NCI-H2107 treated with DMSO at 0.1 percent for 48 hours (cell line): ENCODE measurements at regions not wholly inside any gene's neighbourhood (a gene's known extent, or its start where the extent isn't known, plus 50 kb on each side); places are given as distances from the start of the nearest gene placed in this dataset.
A peak's percentile ranks its signal among the peaks of the same experiment; 100 is the strongest.

Experiments
- DNase-seq: peaks from one replicate; lab custom pipeline; 2025; ENCODE audit not compliant: unreplicated experiment; lab: John Stamatoyannopoulos, UW

DNA sequence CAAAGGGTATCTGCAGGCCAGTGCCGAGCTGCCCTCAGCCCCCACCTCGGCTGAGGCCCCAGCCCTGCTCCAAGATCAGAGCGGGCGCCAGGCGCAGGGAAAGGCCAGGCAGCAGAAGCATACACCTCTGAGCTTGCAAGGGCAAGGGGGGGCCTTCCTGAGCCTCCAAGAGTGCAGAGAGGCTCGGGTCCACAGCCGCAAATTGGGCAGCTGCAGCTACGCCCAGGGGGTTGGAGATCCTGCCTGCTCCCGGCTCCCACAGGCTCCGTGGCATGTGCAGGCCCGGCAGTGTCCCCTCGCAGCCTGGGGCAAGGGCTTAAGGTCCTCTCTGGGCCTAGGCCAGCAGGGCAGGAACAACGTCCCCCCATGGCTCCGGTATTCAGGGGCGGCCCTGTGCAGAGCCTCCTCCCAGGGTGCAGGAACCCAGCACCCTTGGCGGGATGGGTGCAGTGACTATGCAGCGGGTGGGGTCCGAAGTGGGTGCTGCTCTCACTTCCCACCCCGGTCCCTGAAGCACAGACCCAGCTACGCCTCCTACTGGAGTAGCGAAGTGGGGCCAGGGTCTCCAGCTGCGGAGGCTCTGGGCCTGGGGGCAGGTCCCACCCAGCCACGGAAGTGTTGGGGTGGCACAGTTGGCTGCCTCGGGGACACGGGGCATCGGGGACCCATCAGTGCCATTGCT lies 120.2 kb upstream of the TMEFF2 start:
- no peak for DNase-seq

DNA sequence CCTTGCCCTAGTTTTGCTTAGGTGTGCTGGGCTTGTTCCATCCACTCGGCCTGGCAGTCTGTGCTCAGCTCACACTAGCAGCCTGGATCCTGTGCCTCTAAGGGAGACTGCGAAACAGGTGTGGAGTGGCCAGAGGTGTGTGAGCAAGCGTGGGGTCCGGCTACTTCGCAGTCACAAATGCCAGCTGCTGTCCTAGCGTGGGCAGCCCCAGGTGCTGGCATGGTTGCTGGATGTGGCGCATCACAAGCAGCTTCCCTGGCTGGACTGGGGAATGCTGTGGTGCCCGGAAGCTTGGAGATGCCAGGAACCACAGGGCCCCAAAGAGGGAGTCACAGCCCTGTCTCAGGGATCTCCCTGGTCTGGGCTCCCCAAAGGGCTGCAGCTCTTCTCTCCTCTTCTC lies 119.0 kb upstream of the TMEFF2 start:
- no peak for DNase-seq

DNA sequence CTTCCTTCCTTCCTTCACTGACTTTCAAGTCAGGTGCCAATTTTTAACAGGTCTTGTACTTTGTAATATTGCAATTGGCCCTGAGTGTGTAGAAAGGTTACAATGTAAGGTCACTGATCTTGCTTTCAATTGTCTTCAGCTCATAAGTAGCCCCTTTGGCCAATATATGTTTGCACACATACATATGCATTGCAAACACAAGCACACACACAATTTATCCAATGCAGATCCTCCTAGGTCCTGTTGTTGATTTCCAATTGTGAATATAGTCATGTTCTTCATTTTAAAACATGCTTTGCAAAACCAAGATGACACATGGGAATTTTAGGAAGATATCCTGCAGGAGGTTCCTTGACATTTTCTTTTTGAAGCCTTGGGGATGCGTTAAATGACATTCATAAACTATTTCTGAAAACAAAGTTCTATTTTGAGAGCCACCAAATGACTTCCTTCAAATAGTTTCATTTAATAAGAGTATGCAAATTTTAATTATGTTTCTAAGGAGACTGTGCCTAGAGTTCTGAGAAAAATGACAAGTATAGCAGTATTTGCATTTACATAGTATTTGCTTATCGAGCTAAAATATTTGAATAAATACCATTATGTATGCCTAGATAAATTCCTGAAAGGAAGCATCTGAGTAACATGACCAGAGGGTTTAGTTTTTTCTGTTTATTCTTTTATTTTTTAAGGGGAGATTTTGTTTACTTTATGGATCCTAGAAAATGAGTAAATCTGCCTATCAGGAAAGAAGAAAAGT lies 117.1 kb upstream of the TMEFF2 start:
- no peak for DNase-seq

DNA sequence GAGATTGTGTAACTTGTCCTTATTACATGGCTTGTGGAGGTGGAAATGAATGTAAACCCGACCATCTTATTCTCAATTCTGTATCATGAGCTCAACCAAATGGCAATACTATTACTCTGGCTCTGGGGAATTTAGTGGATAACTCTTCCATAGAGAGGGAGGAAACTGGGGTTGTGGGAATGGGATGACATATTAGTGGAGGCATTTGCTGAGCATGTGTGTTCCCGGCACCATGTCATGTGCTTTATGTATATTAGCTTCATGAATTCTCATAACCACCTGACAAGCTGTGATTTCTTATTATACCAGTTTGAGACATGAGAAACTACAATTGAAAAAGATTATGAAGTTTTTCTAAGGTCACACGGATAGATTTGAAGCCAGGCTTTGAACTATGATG lies 112.8 kb upstream of the TMEFF2 start:
- no peak for DNase-seq

DNA sequence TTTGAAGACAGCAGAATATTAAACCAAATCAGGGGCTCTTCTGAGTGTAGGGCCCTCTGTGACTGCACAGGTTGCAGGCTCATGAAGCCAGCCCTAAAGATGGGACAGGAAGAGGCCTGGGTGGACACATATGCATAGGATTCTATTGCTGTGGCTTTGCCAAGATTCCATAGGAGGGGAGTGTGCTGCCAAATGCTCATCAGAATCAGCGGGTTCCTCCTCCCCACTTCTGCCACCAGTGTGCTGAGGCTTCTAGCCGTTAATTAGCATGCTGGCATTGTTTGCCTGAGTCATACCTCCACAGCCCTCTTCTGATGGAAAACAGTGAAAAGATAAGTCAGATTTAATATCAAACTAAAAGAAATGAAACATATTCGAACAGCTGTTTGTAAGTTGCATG lies 103.9 kb upstream of the TMEFF2 start:
- DNase-seq: no peak

DNA sequence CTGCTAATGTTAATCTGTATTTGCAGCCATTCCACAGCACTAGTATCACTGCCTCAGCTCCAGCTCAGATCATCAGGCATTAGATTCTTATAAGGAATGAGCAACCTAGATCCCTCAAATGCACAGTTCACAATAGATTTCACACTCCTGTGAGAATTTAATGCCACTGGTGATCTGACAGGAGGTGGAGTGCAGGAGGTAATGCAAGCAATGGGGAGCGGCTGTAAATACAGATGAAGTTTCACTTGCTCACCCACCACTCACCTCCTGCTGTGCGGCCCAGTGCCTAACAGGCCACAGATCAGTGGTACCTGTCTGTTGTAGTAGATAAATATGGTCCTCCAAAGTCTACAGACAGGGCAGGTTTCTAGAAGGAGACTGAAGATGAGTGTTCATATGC lies 97.7 kb upstream of the TMEFF2 start:
- no peak for DNase-seq

DNA sequence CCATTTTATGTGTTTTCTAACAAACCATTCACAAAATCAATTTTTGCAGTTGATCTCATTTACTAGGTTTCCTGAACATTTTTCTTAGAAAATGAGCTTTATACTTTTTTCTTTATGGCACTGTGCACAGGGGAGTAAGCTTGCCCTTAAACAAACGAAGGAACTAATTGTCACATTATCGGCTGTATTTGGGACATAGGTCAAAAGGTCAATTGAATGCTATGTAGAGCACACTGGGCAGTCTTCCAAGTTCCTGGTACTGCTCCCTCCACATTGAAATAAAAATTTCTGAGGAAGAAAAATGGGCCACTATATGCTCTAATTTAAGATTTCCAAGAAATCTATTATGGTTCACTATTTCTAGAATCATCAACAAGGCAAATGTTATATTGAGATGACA lies 93.6 kb upstream of the TMEFF2 start:
- DNase-seq: no peak

DNA sequence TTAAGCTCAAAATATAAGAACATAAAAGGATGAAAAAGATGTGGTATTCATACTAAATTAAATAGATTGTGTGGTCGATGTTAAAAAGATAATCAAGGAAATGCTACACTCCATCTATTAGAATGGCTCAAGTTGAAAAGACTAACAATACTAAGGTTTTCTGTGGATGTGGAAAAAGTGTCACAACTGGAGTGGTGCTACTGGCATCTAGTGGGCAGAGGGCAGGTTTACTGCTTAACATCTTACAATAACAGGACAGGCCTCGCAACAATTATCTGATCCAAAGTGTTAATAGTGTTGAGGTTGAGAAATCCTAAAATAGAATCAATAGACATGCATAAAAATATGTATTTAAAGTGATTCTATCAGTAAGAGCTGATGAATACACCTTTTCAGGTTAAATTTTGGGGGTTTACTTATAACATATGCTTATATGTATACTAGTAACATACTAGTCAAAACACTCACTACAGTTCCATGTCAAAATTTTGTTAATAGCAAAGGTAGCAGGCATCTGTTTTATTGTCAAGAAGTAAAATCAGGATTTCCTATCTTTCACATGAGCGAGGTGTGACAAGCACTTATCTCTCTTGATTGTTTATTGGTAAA lies 91.5 kb upstream of the TMEFF2 start:
- DNase-seq: peak; percentile 8

DNA sequence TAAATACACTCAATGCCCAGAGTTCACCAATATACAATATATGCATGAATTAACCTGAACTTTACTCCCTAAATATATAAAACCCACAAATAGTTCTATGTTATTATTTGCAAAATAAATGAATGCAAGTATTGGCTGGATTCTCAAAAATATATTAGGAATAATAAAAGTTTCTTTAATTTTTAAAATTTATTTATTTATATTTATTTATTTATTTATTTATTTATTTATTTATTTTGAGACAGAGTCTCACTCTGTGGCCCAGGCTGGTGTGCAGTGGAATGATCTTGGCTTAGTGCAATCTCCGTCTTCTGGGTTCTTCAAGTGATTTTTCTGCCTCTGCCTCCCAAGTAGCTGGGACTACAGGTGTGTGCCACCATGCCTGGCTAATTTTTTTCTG lies 88.7 kb upstream of the TMEFF2 start:
- no peak for DNase-seq

DNA sequence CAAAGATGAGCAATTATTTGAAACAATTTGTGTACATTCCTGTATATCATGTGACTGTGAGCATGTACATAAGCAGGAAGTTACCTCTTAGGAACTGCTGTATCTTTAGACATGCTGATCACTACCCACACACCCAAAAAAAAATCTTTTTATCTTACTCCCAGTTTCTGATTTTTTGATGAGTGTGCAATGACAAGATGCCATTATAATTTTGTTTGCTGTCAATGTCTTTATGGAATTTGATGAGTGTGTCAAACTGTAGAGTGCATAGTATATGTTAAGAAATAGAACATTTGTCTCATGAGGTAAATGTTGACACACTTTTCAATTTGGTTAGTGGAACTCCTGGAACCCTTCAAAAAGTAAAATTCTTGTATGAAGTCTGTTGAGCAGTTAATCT lies 84.0 kb upstream of the TMEFF2 start:
- no peak for DNase-seq

DNA sequence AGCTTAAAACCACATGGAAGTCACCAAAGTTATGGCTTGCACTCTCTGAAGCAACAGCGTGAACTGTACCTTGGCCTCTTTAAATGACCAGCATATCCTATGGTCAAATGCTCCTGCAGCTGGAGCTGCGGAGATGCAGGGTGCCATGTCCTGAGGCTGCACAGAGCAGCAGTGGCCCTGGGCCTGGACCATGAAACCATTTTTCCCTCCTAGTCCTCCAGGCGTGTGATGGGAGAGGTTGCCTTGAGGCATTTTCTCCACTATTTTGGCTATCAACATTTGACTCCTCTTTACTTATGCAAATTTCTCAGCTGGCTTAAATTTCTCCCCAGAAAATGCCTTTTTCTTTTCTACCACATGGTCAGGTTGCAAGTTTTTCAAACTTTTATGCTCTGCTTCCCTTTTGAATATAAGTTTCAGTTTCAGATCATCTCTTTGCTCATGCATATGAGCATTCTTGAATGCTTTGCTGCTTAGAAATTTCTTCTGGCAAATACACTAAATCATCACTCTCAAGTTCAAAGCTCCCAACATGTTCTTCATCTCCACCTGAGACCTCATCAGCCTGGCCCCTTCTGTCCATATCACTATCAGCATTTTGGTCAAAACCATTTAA lies 82.9 kb upstream of the TMEFF2 start:
- no peak for DNase-seq

DNA sequence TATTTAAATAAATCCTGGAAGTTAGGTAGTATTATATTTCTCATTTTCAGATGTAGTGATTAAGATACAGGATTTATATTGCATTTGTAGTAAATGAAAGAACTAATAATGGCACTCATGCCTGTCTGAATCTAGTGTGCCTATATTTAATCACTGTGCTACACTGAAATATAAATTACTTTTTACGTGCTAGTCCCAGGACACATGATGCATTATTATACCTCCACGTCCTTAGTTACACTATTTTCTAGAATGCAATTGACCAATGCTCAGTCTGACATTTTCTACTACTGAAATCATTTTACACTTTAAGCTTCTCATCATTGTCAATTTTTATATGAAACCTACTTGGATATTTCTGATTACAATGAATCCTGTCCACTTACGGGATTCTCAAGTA lies 80.9 kb upstream of the TMEFF2 start:
- no peak for DNase-seq

DNA sequence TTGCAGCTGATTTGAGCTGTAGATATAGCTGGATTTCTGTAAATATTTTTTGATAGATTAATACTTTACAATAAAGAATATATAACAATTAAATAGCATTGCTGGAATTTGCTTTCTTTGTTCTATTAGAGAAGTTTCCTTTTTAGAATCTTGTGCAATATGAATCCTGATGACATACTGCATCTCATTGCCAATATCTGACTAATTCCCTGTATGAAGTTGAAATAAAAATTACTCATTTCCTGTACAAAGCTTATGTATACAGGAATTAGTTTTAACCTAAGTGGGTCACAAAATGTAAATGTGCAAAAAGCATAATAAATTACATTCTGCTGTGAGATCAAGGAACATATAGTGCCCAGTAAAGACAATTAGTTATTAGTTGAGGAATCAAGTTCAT lies 72.8 kb upstream of the TMEFF2 start:
- DNase-seq: no peak

DNA sequence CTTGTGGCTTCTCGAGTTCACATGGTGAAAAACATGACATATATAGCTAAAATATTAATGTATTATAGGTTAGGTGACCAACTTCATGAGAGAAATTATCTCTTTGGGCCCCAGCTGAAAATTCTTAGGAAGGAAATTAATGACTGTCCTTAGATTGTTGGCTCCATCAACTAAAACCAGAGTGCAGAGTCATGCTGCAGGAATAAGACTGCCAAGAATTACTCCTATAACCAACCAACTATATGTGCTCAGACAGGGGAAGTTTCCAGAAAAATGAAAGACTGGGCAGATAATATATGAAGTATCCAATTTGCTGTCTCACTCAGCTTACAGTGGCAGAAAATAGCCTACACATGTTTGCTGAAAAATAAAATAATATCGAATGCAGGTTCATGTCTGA lies 71.0 kb upstream of the TMEFF2 start:
- no peak for DNase-seq

DNA sequence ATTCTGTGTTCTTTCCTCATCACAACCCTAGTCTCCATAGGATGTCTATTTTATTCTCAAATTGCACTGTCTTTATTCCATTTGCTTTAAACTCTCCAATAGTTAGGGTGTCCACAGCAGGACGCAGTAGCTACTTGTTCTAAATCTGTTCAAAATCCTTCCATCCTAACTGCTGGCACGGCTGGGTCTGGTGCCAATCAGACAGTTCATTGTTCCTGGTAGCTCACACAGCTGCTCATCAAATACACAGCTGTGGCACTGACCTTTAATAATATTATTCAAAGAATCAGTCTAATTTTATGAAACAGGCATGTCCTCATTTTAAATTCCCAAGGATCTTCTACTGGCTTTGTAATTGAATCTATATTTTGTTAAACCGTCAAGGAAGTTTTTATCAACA lies 59.7 kb upstream of the TMEFF2 start:
- DNase-seq: no peak

DNA sequence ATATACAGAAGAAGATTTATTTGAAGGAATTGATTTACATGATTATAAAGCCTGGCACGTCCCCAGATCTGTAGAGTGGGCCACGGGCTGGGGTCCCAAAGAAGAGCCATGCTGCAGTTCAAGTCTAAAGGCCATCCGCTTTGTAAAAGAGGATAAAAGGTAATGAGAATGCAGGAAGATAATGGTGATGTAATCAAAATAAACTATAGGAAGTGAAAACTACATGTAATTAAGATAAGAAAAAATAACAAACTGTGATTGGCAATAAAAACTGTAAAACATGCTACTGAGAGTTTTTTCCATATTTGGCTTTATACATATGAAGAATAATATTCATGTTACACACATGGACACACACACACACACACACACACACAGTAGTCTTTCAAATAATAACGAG lies 59.0 kb upstream of the TMEFF2 start:
- no peak for DNase-seq

DNA sequence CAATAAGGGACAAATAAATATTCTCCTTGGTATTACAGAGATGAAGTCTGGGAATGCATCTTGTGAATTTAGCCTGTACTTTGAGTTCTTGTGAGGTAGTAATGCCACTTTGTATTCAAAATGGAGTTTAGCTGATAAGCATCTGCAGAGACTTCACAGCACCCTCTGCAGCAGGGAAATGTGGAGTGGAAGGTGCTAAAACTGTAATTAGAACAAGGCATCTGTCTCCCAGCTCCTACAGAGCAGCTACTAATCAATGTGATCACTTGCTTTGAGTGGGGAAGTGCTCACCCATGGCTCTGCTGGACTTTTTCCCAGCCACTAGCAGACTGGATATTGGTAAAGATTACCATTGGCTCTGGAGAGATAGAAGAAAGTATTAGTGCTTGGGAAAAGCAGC lies 56.2 kb upstream of the TMEFF2 start:
- no peak for DNase-seq

DNA sequence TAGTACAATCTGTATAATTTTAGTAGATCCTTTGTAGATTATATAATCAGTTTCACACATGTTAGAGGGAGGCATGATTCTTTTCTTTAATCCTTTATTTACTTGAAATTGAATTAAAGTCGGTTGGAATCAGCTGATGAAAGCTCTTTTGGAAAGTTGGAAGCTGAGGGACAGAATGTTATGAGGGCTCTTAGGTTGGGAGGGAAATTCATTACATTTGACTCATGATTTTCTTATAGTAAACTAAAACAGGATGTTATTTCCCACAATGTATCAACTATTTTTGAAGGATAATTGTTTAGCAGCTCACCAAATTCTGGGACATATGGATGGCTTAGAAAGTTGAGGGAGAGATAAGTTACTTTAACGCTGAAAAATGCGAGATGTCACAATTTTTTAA lies 52.7 kb upstream of the TMEFF2 start:
- no peak for DNase-seq

DNA sequence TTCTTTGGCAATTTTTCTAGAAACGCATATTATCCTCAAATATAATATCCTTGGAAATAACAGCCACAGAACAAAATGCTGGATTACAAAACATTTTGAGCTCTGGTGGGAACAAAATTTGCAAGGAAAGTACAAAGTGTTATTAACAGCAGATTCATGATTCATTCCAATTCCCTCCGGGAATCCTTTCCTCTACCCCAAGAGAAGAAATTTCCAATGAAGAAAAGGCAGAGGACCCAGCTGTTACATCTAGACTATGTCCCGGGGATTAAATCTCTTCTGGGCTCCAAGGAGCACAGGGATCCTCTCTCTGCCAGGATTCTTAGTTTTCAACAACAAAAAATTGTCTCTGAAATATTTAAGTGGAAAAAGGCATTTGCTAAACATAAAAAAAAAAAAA lies 51.6 kb upstream of the TMEFF2 start:
- no peak for DNase-seq

DNA sequence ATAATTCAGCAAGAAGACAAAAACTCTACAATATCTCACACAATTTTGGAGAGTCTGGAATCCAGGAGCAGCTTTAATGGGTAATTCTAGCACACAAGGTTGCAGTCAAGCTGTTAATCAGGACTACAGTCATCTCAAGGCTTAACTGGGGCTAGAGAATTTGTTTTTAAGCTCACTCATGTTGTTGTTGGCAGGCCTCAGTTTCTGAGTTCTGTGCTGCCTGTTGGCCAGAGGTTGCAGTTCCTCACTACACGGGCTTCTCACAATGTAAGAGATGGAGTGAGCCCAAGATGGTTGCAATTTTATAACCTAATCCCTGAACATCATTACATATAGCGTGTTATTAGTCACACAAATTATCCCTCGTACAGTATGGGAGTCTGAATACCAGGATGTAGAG lies 50.6 kb upstream of the TMEFF2 start:
- no peak for DNase-seq
